Islet of Langerhans (tissue), 1 donor: ENCODE measurements at regions not wholly inside any gene's neighbourhood (a gene's known extent, or its start where the extent isn't known, plus 50 kb on each side); places are given as distances from the start of the nearest gene placed in this dataset.
"Not testable (repeated sequence)": the region's sequence is repeated elsewhere in the genome, so short reads cannot be mapped to it uniquely, and the experiment has no call there.

Experiments used
- FAIRE-seq: peaks from one replicate; lab custom pipeline; 2011; peaks lifted over from hg19 to GRCh38; lab: Jason Lieb, UNC

GRCh38 chr18:41899535-41899934 is 55.5 kb upstream of the PIK3C3 start:
- FAIRE-seq, result no peak

- FAIRE-seq, result no peak
These were observed 61.6 kb upstream of the PIK3C3 start for GRCh38 chr18:41893432-41893831.

DNA sequence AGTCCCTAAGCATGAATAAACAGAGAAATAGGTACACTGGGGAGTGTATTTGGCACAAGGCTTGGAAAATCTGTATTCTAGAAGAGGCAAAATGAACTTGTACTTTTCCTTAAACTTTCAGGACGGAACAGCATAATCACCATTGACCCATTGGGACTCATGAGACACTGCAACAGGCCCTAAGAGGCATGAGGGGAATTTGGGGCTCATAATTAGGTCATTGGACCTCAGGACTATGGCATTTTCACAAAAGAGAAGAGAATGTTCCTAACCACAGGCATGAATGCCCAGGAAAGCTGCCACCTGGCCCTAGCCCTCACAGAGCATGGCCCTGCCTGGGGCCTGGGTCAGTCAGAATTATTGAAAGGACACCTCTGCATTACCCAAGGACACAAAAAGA is 67.9 kb upstream of the PIK3C3 start:
- FAIRE-seq, result no peak

GRCh38 chr18:41886126-41886807 is 68.8 kb upstream of the PIK3C3 start:
- FAIRE-seq, result no peak

- FAIRE-seq, result no peak
These were observed 73.7 kb upstream of the PIK3C3 start for GRCh38 chr18:41881285-41881684.

GRCh38 chr18:41879256-41879655 is 75.8 kb upstream of the PIK3C3 start:
- no peak for FAIRE-seq

- FAIRE-seq, result no peak
These were observed 79.8 kb upstream of the PIK3C3 start for GRCh38 chr18:41875094-41875780.

DNA sequence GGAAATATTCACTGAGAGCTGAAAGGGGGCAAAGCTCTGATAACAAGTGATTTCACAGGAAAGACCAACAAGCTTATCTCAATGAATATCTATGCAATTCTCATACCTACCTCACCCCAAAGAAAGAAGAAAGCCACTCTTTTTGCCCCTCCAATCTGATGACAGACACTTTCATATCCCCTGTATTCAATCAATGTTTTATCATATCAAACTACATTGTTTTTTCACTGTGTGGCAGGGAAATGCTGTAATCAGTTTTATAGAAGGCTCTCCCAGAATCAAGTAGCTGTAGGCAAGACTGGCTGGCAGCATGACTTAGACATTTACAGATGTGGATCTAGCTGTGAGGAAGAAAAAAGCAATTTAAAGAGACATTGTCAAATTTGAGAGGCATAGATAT is 81.3 kb upstream of the PIK3C3 start:
- FAIRE-seq, result no peak

DNA sequence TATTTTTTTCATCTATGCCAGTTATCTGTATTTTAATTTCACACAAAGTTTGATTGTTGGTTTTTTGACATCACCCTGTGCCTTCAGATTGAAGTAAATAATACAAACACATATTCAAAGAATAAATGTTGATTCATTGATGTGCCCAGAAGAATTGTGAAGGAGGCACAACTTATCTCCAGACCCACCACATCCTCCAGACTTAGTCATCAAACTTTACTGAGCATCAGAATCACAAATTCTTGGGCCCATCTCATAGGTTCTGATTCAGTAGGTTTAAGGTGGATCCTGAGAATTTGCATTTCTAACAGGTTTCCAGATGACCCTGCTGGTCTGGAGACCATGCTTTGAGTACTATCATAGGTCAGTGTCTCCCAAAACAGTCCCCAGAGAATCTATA is 82.8 kb upstream of the PIK3C3 start:
- FAIRE-seq, result no peak

- no peak for FAIRE-seq
These were observed 83.6 kb upstream of the PIK3C3 start for GRCh38 chr18:41871229-41872000.

DNA sequence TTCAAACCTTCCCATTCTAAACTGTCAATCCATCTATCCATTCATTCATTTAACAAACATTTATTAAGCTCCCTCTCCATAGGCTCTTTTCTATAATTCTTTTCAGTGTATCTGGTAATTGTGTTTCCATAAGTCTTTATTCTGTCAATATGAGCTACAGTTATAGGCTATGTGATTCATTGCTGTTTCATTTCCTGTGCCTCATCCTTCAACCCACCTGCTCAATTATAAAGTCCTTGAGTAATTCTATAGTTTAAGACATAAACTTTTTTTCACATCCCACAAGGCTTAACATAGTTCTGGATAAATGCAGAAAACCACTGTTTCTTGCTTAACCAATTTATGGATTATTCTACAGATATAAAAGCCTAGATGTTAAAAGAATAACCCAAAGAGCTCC is 84.2 kb upstream of the PIK3C3 start:
- no peak for FAIRE-seq

DNA sequence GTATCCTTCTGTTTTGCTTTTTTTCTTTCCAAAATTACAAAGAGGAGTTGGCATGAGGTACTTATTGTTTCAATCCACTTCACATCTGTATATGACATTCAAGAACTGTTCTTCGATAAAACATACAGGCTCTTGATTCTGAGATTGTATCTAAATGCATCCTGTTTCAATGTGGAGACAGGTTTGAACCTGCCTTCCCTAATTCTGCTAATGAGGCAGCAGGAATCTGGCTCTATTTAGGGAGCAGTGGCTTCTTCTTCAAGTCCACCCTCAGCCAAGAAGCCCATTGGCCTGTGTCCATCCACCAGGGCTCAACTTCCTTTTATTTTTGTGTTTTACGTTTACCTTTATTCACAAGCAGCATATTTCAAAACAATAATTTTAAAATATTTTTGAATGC is 84.8 kb upstream of the PIK3C3 start:
- no peak for FAIRE-seq

DNA sequence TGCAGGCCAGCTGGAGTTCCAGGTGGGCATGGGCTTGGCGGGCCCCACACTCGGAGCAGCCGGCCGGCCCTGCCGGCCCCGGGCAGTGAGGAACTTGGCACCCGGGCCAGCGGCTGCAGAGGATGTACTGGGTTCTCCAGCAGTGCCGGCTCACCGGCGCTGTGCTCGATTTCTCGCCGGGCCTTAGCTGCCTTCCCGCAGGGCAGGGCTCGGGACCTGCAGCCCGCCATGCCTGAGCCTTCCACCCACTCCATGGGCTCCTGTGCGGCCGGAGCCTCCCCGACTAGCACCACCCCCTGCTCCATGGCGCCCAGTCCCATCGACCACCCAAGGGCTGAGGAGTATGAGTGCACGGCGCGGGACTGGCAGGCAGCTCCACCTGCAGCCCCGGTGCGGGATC is 89.2 kb upstream of the PIK3C3 start:
- not testable (repeated sequence) for FAIRE-seq

DNA sequence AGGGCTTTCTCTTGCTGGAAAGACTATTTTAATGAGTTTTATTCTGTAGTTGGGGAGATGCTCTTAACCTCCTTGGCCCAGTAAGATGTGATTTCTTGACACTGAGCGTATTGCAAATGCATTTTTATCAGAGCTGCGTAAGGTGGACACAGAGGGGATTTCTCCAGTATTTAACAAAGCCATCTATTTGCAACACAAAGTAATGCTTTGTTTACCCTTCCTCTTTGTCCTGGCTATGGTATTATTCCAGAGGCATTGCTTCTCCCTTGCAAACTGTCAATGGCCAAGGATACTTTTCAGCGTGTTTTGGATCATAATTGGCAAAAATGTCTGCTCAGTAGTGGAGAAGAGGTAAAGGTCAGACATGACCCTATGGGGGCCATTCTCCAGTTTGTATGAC is 90.8 kb upstream of the PIK3C3 start:
- no peak for FAIRE-seq

- no peak for FAIRE-seq
These were observed 92.1 kb upstream of the PIK3C3 start for GRCh38 chr18:41862921-41863320.

GRCh38 chr18:41860987-41861386 is 94.0 kb upstream of the PIK3C3 start:
- no peak for FAIRE-seq

DNA sequence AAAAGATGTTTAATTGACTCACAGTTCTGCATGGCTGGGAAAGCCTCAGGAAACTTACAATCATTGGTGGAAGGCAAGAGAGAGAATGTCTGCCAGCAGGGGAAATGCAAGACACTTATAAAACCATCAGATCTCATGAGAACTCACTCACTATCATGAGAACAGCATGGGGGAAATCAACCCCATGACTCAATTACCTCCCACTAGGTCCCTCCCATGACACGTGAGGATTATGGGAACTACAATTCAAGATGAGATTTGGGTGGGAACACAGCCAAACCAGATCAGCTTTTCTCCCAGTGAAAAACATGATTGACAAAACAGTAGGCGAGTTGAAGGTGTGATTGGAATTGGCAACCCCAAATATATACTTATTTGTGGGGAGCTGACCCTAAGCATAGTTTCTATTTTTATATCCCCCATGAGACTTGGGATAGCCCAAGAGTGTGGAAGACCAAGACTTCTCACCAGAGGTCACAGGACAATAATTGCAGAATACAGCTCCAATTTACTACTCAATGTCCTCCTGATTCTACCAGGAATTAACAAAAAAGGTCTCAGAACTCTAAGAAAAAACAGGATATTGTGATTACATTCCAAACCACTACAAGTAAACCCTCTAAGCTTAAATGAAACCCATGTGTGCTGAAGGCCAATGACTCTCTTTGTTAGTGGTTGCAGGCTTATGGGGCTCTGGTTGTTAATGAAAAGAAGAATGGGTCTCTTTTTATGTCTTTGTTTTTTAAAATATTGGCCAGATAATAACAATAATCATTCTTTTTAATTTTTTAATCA is 96.1 kb upstream of the PIK3C3 start:
- no peak for FAIRE-seq

DNA sequence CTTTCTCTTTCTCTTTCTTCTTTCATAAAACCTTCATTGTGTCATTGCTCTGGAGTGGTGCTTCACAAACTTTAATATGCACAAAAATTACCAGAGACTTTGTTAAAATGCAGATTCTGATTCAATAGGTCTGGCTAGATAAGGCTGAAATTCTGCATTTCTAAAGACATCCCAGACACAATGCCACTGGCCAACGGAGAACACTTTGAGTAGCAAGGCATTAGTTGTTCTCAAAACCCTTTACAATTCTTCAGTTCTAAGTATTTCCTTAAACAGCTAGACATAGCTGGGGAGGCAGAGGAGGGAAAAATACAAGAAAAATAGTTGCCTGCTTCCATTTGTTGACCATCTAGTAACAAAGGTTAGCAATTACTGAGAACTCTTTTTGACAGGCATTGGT is 101.8 kb upstream of the PIK3C3 start:
- FAIRE-seq, result no peak

GRCh38 chr18:41850781-41851180 is 104.3 kb upstream of the PIK3C3 start:
- no peak for FAIRE-seq

DNA sequence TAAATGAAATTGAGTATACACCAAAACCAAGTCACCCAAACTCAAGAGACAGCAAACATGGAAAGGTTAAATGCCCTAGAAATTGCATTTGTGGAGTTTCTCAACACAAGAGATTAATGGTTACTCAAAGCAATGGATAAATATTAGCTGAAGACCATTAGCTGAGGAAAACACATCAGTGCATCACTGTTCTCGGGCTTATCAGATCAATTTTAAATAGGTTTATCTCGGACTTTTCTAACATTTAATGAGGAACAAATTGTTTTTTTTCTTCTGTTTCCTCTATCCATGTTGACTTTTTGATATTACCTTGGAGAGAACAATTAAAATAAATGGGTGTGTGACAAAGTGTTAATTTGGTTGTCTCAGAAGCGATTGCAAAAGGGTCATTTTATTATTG is 105.4 kb upstream of the PIK3C3 start:
- peak; percentile 81 for FAIRE-seq

GRCh38 chr18:41845563-41845962 is 109.5 kb upstream of the PIK3C3 start:
- no peak for FAIRE-seq

DNA sequence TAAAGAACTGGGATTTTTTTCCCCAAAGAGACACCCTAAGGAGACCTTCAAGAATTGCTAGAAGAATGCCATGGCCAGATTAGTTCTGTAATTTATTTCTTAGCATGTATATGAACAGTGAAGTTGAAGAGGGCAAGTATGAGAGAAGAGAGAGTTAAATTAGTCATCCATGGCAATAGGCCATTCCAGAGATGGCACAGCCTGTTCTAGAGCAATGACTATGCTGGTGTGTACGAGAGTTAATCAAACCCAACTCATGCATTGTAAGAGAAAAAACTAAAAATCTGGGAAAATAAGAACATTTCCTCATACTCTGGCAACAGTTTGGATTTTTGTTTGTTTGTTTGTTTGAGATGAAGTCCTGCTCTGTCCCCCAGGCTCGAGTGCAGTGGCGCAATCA is 112.1 kb upstream of the PIK3C3 start:
- no peak for FAIRE-seq
